Activated CD4-positive, alpha-beta T cell treated with anti-CD3 and anti-CD28 coated beads, Interleukin-2, amount 50 U/mL, for 1 hour (primary cell): ENCODE measurements at regions not wholly inside any gene's neighbourhood (a gene's known extent, or its start where the extent isn't known, plus 50 kb on each side); places are given as distances from the start of the nearest gene placed in this dataset.
A peak's percentile ranks its signal among the peaks of the same experiment; 100 is the strongest.
"Not testable (repeated sequence)": the region's sequence is repeated elsewhere in the genome, so short reads cannot be mapped to it uniquely, and the experiment has no call there.

ENCODE experiments used
- DNase-seq: peaks from one replicate; pipeline ENCODE4 v3.0.0-alpha.2; 2020

DNA sequence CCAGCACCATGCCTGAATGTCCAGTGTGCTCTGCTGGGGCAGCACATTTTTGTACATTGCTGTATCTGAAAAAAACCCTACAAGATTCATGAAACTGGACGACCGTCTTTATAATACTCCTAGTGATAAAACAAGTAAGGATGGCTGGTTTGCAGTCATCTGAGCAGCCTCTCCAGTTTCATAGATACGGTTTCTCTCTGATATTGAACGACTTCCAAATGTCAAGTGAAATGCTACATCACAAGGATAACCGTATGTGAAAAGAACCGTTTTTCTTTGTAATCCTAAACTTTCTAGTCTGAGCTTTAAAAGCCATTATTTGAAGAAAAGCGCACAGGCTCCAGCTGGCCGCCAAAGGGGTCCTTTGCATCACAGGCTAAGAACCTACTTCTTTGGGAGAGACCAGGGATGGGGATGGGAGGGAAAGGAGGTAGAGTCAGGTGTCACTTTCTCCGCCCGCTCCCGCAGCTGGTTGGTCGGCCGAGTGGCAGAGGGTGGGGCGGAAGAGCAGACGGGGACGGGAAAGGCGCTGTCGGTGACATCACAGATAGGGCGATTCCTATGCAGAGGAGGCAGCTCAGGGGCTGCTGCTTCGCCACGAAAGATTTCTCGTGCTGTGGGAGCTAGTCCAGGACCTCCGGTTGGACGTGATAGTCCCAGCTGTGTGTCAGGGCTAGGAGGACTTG, 180.4 kb upstream of the NOTCH2NLA start:
- DNase-seq, result not testable (repeated sequence)

GRCh38 chr1:146401281-146401825, 172.5 kb upstream of the NOTCH2NLA start:
- not testable (repeated sequence) for DNase-seq

- DNase-seq, result not testable (repeated sequence)
These were observed 171.6 kb upstream of the NOTCH2NLA start for GRCh38 chr1:146400173-146401121.

DNA sequence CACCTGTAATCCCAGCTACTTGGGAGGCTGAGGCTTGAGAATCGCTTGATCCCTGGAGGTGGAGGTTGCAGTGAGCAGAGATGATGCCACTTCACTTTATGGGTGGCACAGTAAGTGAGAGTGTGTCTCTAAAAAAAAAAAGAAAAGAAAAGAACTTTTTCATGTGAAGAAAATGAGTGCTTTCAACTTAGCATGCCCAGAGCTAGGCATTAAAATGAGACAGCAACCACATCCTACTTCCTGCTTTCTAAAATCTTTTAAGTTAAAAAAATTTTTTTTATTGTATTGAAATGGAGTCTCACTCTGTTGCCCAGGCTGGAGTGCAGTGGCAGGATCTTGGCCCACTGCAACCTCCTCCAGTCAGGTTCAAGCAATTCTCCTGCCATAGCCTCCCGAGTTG, 170.4 kb upstream of the NOTCH2NLA start:
- not testable (repeated sequence) for DNase-seq

GRCh38 chr1:146396801-146397200, 168.0 kb upstream of the NOTCH2NLA start:
- not testable (repeated sequence) for DNase-seq

- DNase-seq, result not testable (repeated sequence)
These were observed 167.4 kb upstream of the NOTCH2NLA start for GRCh38 chr1:146396242-146396641.

GRCh38 chr1:146393796-146394195, 165.0 kb upstream of the NOTCH2NLA start:
- DNase-seq, result not testable (repeated sequence)

GRCh38 chr1:146393154-146393553, 164.3 kb upstream of the NOTCH2NLA start:
- not testable (repeated sequence) for DNase-seq

- not testable (repeated sequence) for DNase-seq
These were observed 160.4 kb upstream of the NOTCH2NLA start for GRCh38 chr1:146389178-146389577.

GRCh38 chr1:146387750-146388469, 159.1 kb upstream of the NOTCH2NLA start:
- DNase-seq, result not testable (repeated sequence)

DNA sequence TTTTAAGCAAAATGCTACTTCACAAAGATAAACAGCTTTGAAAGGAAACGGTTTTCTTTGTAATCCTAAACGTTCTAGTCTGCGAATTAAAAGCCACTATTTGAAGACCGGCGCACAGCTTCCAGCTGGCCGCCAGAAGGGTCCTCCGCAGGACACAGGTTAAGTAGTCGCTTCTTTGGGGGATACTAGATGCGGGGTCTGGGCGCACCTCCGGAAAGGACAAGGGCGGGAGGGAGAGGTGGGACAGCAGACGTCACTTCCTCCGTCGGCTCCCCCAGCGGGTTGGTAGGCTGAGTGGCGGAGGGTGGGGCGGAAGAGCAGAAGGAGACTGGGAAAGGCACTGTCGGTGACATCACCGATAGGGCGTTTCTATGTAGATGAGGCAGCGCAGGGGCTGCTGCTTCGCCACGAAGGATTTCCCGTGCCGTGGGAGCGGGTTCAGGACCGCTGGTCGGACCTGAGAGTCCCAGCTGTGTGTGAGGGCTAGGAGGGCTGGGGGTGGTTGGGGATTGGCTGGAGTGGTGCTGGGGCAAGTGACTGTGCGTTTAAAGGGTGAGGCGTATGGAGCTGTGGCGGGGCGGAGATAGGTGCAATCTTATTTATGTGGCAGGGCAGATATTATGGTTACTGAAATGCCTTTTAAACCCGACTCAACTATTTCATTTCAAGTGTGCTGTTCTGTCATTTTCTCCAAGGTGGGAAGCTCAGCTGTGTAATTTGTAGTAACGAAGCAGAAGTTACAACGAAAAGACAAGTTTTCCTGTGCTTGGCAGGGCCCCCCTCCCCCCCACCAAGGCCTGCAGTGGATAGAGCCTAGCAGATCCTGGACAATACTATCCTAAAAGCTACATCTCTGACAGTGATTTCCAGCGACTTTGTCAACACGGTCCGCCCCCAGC, 158.3 kb upstream of the NOTCH2NLA start:
- DNase-seq, result peak; percentile 42

DNA sequence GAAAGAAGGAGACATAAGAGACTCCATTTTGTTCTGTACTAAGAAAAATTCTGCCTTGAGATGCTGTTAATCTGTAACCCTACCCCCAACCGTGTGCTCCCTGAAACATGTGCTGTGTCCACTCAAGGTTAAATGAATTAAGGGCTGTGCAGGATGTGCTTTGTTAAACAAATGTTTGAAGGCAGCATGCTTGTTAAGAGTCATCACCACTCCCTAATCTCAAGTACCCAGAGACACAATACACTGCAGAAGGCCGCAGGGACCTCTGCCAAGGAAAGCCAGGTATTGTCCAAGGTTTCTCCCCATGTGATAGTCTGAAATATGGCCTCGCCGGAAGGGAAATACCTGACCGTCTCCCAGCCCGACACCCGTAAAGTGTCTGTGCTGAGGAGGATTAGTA, 152.4 kb upstream of the NOTCH2NLA start:
- DNase-seq, result not testable (repeated sequence)

GRCh38 chr1:146376708-146377496, 148.1 kb upstream of the NOTCH2NLA start:
- peak; percentile 77 for DNase-seq

DNA sequence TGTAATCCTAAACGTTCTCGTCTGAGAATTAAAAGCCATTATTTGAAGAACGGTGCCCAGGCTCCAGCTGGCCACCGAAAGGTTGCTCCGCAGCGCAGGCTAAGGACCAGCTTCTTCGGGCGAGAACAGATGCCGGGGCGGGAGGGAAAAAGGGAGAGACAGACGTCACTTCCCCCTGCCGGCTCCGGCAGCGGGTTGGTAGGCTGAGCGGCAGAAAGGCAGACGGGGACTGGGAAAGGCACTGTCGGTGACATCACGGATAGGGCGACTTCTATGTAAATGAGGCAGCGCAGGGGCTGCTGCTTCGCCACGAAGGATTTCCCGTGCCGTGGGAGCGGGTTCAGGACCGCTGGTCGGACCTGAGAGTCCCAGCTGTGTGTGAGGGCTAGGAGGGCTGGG, 147.5 kb upstream of the NOTCH2NLA start:
- DNase-seq, result peak; percentile 76

DNA sequence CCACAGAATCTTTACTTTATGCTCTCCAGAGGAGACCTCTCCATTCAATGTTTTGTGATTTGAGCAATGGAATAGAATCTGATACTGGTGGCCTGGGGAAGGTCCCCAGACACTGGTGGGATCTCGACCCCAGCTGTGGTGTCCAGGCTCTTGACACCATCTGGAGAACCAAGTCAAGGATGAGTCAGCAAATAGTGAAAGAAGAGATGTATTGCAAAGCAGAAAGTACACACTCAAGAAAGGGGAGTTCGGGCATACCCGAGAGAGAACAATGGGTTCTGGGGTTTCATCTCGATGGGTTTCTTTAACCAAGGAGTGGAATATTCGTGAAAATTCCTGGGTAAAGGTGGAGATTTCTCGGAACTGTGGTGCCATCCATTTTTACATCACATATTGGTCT, 146.3 kb upstream of the NOTCH2NLA start:
- DNase-seq, result not testable (repeated sequence)

DNA sequence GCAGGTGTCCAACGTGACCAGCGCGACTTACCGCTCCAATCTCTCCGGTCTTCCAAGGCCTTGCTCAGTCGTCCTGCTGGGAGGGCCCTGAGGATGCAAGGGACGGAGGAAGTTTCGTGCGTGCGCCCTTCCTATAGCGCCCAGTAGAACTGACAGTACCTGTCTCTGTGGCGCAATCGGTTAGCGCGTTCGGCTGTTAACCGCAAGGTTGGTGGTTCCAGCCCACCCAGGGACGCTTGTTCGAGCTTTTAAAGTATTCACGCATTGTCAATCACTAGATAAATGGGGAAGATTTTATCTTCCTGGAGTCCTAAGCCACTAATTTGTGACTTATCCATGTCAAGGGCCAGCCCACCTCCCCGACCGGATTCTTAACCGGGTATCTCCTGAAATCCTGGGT, 141.1 kb upstream of the NOTCH2NLA start:
- DNase-seq, result peak; percentile 41

DNA sequence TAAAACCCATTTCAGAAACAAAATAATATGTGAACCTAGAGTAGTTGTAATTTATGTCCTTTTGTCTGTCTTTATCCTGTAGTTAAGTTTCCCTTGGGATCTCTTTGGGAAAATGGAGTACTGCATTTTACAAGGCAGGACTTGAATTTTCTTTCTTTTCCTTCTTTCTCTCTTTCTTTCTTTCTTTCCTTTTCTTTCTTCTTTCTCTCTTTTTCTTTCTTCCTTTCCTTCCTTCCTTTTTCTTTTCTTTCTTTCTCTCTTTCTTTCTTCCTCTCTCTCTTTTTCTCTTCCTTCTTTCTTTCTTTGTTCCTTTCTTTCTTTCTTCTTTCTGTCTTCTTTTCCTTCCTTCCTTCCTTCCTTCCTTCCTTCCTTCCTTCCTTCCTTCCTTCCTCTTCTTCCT, 126.6 kb upstream of the NOTCH2NLA start:
- not testable (repeated sequence) for DNase-seq

- not testable (repeated sequence) for DNase-seq
These were observed 98.0 kb upstream of the NOTCH2NLA start for GRCh38 chr1:146326863-146327262.

- DNase-seq, result not testable (repeated sequence)
These were observed 95.6 kb upstream of the NOTCH2NLA start for GRCh38 chr1:146324463-146324862.

GRCh38 chr1:146323302-146323701, 94.5 kb upstream of the NOTCH2NLA start:
- not testable (repeated sequence) for DNase-seq

DNA sequence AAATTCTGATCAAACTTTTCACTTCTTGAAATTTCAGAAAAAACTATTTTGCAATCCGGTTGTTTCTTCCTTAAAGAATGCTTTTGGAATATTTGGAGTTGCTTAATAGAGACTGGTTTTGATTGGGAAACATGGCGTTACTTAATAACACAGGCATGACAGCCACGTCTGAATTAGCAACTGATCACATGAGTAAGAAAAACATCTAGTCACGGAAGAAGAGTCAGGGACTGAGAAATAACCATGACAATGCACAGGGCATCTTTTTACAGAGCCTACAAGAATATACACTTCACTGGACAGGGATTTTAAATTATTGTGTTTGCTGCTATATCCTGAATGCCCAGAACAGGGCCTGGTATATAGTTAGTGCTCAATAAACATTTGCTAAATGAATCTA, 94.1 kb upstream of the NOTCH2NLA start:
- not testable (repeated sequence) for DNase-seq
